ENCODE measurements at regions not wholly inside any gene's neighbourhood (a gene's known extent, or its start where the extent isn't known, plus 50 kb on each side); places are given as distances from the start of the nearest gene placed in this dataset.

DNA sequence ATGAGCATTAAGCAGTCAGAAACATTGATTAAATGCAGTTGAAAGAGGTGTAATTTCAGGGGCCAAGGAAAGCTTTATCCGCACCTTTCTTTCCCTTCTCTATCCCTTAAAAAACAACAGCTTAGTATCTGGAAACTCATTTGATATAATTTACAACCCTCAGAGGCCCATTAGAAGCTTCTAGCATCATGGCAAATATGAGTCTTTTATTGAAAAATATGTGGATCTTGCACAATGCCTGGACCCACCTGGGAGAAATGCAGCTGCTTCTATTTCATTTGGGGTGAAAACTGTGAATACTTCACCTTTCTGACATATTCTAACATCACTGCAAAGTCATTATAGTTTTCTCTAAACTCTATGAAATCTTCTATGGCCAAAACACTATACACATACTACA lies 492.2 kb upstream of the PSMD7 start:
- TF ChIP-seq ZNF10 (CRISPR knock-in tag; IDR thresholded peaks at IDR 0.05; ENCODE audit: borderline replicate concordance, low read depth): no peak
- TF ChIP-seq KLF11 (CRISPR knock-in tag; IDR thresholded peaks at IDR 0.05): no peak
- no peak for TF ChIP-seq FOXA1 (IDR thresholded peaks at IDR 0.05)
- TF ChIP-seq FOXA1 (CRISPR knock-in tag; IDR thresholded peaks at IDR 0.05): no peak
- no peak for TF ChIP-seq SALL2 (CRISPR knock-in tag; IDR thresholded peaks at IDR 0.05)
- no peak for TF ChIP-seq TSC22D2 (CRISPR knock-in tag; IDR thresholded peaks at IDR 0.05; ENCODE audit: borderline replicate concordance)
- TF ChIP-seq, protein P1, sequence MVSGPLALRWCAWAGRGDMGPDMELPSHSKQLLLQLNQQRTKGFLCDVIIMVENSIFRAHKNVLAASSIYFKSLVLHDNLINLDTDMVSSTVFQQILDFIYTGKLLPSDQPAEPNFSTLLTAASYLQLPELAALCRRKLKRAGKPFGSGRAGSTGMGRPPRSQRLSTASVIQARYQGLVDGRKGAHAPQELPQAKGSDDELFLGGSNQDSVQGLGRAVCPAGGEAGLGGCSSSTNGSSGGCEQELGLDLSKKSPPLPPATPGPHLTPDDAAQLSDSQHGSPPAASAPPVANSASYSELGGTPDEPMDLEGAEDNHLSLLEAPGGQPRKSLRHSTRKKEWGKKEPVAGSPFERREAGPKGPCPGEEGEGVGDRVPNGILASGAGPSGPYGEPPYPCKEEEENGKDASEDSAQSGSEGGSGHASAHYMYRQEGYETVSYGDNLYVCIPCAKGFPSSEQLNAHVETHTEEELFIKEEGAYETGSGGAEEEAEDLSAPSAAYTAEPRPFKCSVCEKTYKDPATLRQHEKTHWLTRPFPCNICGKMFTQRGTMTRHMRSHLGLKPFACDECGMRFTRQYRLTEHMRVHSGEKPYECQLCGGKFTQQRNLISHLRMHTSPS (CRISPR knock-in tag; IDR thresholded peaks at IDR 0.05; ENCODE audit: low read depth): no peak
- no peak for TF ChIP-seq NR3C1 (CRISPR knock-in tag; IDR thresholded peaks at IDR 0.05)
- TF ChIP-seq, protein P2, sequence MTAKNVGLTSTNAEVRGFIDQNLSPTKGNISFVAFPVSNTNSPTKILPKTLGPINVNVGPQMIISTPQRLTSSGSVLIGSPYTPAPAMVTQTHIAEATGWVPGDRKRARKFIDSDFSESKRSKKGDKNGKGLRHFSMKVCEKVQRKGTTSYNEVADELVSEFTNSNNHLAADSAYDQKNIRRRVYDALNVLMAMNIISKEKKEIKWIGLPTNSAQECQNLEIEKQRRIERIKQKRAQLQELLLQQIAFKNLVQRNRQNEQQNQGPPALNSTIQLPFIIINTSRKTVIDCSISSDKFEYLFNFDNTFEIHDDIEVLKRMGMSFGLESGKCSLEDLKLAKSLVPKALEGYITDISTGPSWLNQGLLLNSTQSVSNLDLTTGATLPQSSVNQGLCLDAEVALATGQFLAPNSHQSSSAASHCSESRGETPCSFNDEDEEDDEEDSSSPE (CRISPR knock-in tag; IDR thresholded peaks at IDR 0.05): no peak
- no peak for TF ChIP-seq ZC3H4 (CRISPR knock-in tag; IDR thresholded peaks at IDR 0.05; ENCODE audit: borderline replicate concordance)
- no peak for TF ChIP-seq RAD51 (IDR thresholded peaks at IDR 0.05; ENCODE audit: borderline replicate concordance)
- no peak for TF ChIP-seq ZC3H13 (CRISPR knock-in tag; IDR thresholded peaks at IDR 0.05)
- no peak for TF ChIP-seq MIXL1 (CRISPR knock-in tag; IDR thresholded peaks at IDR 0.05)
- no peak for TF ChIP-seq ISX (CRISPR knock-in tag; conservative IDR thresholded peaks at IDR 0.05)
- TF ChIP-seq ZNF460 (CRISPR knock-in tag; IDR thresholded peaks at IDR 0.05; ENCODE audit: borderline replicate concordance): no peak
- no peak for TF ChIP-seq ZNF3 (CRISPR knock-in tag; IDR thresholded peaks at IDR 0.05)
- no peak for TF ChIP-seq ZFY (CRISPR knock-in tag; IDR thresholded peaks at IDR 0.05)
- no peak for TF ChIP-seq ZNF747 (CRISPR knock-in tag; IDR thresholded peaks at IDR 0.05; ENCODE audit: borderline replicate concordance)
- no peak for TF ChIP-seq CEBPB (IDR thresholded peaks at IDR 0.05; ENCODE audit: borderline replicate concordance, low read depth, low read length)
- no peak for TF ChIP-seq ZNF224 (CRISPR knock-in tag; IDR thresholded peaks at IDR 0.05)
- no peak for TF ChIP-seq ZFAT (CRISPR knock-in tag; conservative IDR thresholded peaks at IDR 0.05)
- H2AFZ ChIP-seq (ENCODE audit: low read length): no peak overlapping the region
- H3K36me3 ChIP-seq (replicated peaks in 1 of 2; ENCODE audit: control insufficient read depth in 1 of 2, insufficient read depth in 2 of 2, low read length in 2 of 2): no peaks in the 10 kb centered on the region
- DNase-seq (ENCODE audit: low spot score) (no peak), FAIRE-seq (no peak), ATAC-seq (no peak)
- peaks cover 0 to 1% of the 10 kb centered on the region in 2 experiments; a peak in 3 of 5 replicates for H3K27me3 ChIP-seq (ENCODE audit: control insufficient read depth in 1 of 2, insufficient read depth in 2 of 2, low read length in 2 of 2)
- no TSS peak for BruUV-seq (replicated peaks)
- H3K79me2 ChIP-seq (ENCODE audit: insufficient read depth, low read length): no peaks in the 10 kb centered on the region
- in situ Hi-C loops (cut with HindIII; ENCODE audit: extremely low pct_ligation_motif_present, low pct_unique_long_range_greater_than_20kb): no loop called here
- H3K27ac ChIP-seq (ENCODE audit: extremely low read length, insufficient read depth, low read length): no peak overlapping the region
- H3K9me3 ChIP-seq (ENCODE audit: low read length): no peaks in the 10 kb centered on the region
- H4K20me1 ChIP-seq (ENCODE audit: insufficient read depth, low read length): no peaks in the 10 kb centered on the region
- intact Hi-C loops (cut with micrococcal nuclease; ENCODE audit: unreplicated experiment): no loop called here
- no peak overlapping the region for H3K4me3 ChIP-seq (replicated peaks in 1 of 3; ENCODE audit: insufficient read depth in 1 of 3, low read depth in 2 of 3, low read length in 3 of 3)
- POLR2A ChIA-PET: no interaction called here
- H3K4me2 ChIP-seq (ENCODE audit: low read depth, low read length): no peak overlapping the region
- CTCF ChIA-PET (ENCODE audit: low intra/inter-chr PET ratio, low total read pairs): no interaction called here
- no peaks in the 10 kb centered on the region for H3K4me1 ChIP-seq (ENCODE audit: insufficient read depth, low read length)
- WGBS (ENCODE audit: low lambda C conversion rate): 92% methylated on average over 1 of the region's 1 CpG
- no peak overlapping the region for H3K9ac ChIP-seq (ENCODE audit: insufficient read depth, low read depth, low read length)

Measured in HepG2 (cell line).